ENCODE measurements at regions not wholly inside any gene's neighbourhood (a gene's known extent, or its start where the extent isn't known, plus 50 kb on each side); places are given as distances from the start of the nearest gene placed in this dataset.
A peak's percentile ranks its signal among the peaks of the same experiment; 100 is the strongest.
"Not testable (repeated sequence)": the region's sequence is repeated elsewhere in the genome, so short reads cannot be mapped to it uniquely, and the experiment has no call there.

DNA sequence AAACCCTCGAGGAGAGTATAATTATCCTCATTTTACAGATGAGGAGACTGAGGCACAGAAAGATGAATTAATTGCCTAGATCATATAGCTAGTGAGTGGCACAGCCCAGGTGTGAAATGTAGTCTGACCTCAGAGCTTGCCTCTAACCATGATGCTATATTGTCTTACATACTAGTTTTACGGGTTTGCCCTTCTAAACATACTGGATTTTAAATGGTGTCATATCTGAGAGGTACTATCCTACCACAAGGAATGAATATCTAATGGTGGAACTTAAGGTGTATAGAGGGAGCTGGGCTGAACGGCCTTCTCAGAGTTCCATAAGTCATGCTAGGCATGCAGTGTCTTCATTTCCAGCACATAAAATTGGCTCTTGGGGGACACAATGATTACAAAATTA, 77.9 kb upstream of the EDEM3 start:
- DNase-seq (ENCODE audit: extremely low spot score, unreplicated experiment), result no peak
- TF ChIP-seq, protein P1, sequence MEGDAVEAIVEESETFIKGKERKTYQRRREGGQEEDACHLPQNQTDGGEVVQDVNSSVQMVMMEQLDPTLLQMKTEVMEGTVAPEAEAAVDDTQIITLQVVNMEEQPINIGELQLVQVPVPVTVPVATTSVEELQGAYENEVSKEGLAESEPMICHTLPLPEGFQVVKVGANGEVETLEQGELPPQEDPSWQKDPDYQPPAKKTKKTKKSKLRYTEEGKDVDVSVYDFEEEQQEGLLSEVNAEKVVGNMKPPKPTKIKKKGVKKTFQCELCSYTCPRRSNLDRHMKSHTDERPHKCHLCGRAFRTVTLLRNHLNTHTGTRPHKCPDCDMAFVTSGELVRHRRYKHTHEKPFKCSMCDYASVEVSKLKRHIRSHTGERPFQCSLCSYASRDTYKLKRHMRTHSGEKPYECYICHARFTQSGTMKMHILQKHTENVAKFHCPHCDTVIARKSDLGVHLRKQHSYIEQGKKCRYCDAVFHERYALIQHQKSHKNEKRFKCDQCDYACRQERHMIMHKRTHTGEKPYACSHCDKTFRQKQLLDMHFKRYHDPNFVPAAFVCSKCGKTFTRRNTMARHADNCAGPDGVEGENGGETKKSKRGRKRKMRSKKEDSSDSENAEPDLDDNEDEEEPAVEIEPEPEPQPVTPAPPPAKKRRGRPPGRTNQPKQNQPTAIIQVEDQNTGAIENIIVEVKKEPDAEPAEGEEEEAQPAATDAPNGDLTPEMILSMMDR (IDR thresholded peaks at IDR 0.05), result no peak
- Mint-ChIP-seq H3K9me3 (ENCODE audit: unreplicated experiment) (no peaks in the 10 kb centered on the region), H3K4me3 (ENCODE audit: unreplicated experiment) (no peak overlapping the region), H3K36me3 (ENCODE audit: unreplicated experiment) (no peaks in the 10 kb centered on the region), H3K27ac (ENCODE audit: unreplicated experiment) (no peak overlapping the region), H3K27me3 (ENCODE audit: unreplicated experiment) (no peaks in the 10 kb centered on the region), H3K4me1 (ENCODE audit: unreplicated experiment) (peaks cover 33% of the 10 kb centered on the region)

DNA sequence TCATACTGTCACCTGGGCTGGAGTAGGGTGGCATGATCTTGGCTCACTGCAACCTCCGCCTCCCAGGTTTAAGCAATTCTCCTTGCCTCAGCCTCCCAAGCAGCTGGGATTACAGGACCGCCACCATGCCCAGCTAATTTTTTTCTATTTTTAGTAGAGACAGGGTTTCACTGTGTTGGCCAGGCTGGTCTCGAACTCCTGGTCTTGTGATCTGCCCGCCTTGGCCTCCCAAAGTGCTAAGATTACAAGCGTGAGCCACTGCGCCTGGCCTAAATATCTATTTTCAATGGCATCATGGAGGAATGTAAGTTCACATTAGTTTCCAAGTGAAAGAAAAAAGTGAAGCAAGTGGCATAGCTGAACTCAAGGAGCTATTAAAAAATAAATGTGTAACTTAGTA, 74.8 kb upstream of the EDEM3 start:
- not testable (repeated sequence) for H3K27ac Mint-ChIP-seq (ENCODE audit: unreplicated experiment); H3K9me3 Mint-ChIP-seq (ENCODE audit: unreplicated experiment); H3K4me3 Mint-ChIP-seq (ENCODE audit: unreplicated experiment); H3K36me3 Mint-ChIP-seq (ENCODE audit: unreplicated experiment); DNase-seq (ENCODE audit: extremely low spot score, unreplicated experiment); H3K27me3 Mint-ChIP-seq (ENCODE audit: unreplicated experiment)
- peaks cover 34% of the 10 kb centered on the region for H3K4me1 Mint-ChIP-seq (ENCODE audit: unreplicated experiment)

DNA sequence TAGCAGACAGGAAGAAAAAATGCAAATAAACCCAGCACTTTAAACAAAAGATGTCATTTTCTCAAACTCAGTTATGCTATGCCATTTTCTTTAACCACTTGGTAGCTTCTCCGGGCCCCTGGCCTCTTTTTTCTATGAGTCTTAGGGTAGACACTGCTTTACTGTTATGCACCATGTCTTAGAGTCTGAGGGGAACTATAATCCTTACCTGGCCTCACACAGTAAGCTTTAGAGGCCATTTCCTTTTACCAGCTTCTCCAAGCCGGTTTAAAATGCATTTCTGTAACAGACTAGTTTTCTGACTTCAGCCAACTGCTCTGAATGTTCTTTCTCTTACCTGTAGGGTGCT, 73.7 kb upstream of the EDEM3 start:
- Mint-ChIP-seq H3K4me3 (ENCODE audit: unreplicated experiment) (no peak overlapping the region), H3K36me3 (ENCODE audit: unreplicated experiment) (peaks cover 3% of the 10 kb centered on the region), H3K27me3 (ENCODE audit: unreplicated experiment) (no peaks in the 10 kb centered on the region), H3K9me3 (ENCODE audit: unreplicated experiment) (no peaks in the 10 kb centered on the region), H3K4me1 (ENCODE audit: unreplicated experiment) (peaks cover 34% of the 10 kb centered on the region), H3K27ac (ENCODE audit: unreplicated experiment) (peak overlapping the region; percentile 79)
- no peak for DNase-seq (ENCODE audit: extremely low spot score, unreplicated experiment)
- TF ChIP-seq, protein P1 (IDR thresholded peaks at IDR 0.05), result no peak

DNA sequence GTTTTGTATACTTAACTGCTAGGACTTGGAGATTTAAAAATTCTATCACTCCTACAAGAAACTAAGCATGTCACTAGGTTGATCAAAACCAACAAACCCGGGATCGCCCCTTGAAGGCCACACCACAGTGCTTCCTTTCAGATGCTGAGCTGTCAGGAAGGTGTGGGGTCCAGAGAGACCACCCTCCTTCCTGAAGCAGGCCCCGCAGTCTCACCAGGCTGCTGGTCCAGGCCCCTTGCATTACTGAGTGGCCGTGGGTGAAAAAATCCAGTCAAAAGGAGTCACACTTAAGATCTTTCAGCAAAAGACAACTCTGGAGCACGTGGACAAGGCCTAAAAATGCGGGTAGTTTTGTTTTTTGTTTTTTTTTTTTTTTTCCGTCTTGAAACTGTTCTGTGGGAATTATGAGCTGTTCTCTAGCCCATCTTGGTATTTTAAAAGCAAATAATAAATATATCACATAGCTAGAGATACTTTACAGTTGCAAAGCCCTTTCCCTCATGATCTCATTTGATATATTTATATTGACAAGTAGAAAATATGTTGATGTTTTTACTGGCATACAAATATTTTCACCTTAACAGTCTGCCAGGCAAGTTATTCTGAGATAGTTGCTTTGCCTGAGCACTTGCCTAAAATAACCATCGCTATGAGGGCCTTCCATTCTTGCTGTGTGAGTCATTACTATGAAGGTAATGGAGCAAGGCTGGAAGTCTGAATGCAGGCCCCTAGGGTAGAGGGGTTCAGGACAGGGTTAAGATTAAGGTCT, 73.1 kb upstream of the EDEM3 start:
- H3K4me3 Mint-ChIP-seq (ENCODE audit: unreplicated experiment), result no peak overlapping the region
- TF ChIP-seq, protein P1 (IDR thresholded peaks at IDR 0.05), result no peak
- peaks cover 6% of the 10 kb centered on the region for H3K36me3 Mint-ChIP-seq (ENCODE audit: unreplicated experiment)
- peaks cover 34% of the 10 kb centered on the region for H3K4me1 Mint-ChIP-seq (ENCODE audit: unreplicated experiment)
- H3K9me3 Mint-ChIP-seq (ENCODE audit: unreplicated experiment), result no peaks in the 10 kb centered on the region
- H3K27ac Mint-ChIP-seq (ENCODE audit: unreplicated experiment), result peak overlapping the region; percentile 79
- no peaks in the 10 kb centered on the region for H3K27me3 Mint-ChIP-seq (ENCODE audit: unreplicated experiment)
- no peak for DNase-seq (ENCODE audit: extremely low spot score, unreplicated experiment)

DNA sequence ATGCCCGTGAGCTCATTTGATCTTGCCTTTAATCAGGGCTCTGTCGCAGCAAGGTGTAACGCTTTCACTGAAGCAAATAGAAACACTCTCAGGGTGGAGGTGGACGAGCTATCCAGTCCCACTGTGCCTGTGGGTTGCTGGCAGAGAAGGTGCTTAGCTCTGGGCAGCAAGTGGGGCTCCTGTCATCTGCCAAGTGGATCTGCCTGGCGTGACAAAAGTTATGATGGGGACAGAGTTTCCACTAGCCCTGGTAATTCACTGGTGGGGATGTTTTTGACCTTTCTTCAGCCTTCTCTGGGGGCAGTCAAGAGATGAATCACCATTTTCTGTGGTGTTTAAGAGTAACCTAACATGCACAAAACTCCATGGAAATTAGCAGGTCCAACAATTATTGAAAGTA, 71.3 kb upstream of the EDEM3 start:
- peaks cover 34% of the 10 kb centered on the region for H3K4me1 Mint-ChIP-seq (ENCODE audit: unreplicated experiment)
- H3K27ac Mint-ChIP-seq (ENCODE audit: unreplicated experiment), result no peak overlapping the region
- no peaks in the 10 kb centered on the region for H3K27me3 Mint-ChIP-seq (ENCODE audit: unreplicated experiment)
- no peak for DNase-seq (ENCODE audit: extremely low spot score, unreplicated experiment)
- H3K4me3 Mint-ChIP-seq (ENCODE audit: unreplicated experiment), result no peak overlapping the region
- H3K9me3 Mint-ChIP-seq (ENCODE audit: unreplicated experiment), result no peaks in the 10 kb centered on the region
- H3K36me3 Mint-ChIP-seq (ENCODE audit: unreplicated experiment), result peaks cover 6% of the 10 kb centered on the region
- TF ChIP-seq, protein P1 (IDR thresholded peaks at IDR 0.05), result no peak
